NCI-H2107 treated with DMSO at 0.1 percent for 48 hours (cell line): ENCODE measurements at regions not wholly inside any gene's neighbourhood (a gene's known extent, or its start where the extent isn't known, plus 50 kb on each side); places are given as distances from the start of the nearest gene placed in this dataset.

Experiments
- DNase-seq: peaks from one replicate; lab custom pipeline; 2025; ENCODE audit not compliant: unreplicated experiment; lab: John Stamatoyannopoulos, UW

DNA sequence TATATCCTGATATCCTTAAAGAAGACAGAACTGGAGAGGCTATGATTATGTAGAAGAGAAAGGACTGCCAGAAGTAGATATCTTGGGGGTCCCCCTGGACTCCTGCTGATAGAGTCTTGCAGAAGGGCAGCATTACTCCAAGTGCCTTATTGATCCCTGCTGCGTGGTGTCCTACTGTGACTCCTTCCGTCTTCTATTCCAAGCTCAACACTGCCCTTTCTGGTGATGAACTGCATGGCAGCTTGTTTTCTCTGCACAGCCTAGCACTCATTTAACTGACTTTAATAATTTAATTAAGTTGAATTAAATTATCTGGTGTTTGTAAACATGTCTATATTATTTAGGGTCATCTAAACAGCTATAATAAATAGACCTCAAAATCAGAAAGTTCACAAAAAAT is 194.1 kb upstream of the DSEL start:
- DNase-seq: no peak

DNA sequence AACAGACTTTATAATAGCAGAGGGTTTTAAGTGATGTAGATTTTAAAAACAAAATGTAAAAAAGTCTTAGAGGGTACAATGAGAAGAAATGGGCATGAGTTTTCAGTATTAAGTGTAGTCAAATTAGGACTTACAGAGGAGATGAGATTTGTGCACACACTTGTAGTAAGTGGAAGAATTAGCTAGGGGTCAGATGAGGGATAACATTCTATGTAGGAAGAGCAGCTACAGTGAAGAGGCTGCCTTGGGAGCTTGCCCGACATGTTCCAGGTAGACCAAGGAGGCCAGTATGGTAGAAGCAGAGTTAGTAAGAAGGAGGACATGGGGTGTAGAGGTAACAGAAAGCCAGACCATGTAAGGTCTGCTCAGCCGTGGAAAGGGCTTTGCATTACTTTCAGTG is 189.2 kb upstream of the DSEL start:
- DNase-seq: no peak

DNA sequence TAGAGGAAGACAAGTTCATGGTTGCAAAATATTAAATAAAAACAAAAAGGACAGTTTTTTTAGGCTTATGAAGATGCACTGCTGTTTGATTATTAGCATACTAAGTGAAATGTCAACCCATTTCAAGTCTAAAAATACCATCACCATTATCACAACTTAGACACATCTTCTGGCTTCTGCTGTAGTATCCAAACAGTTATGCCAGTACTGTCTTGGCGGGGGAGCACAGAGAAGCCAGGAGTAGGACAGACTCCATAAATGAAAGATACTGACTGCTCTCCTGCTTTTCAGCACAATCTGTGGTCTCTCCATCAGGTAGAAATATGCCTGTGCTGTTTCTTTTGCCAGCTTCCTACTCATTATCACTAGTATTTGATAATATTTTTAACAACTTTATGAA is 179.2 kb upstream of the DSEL start:
- no peak for DNase-seq

DNA sequence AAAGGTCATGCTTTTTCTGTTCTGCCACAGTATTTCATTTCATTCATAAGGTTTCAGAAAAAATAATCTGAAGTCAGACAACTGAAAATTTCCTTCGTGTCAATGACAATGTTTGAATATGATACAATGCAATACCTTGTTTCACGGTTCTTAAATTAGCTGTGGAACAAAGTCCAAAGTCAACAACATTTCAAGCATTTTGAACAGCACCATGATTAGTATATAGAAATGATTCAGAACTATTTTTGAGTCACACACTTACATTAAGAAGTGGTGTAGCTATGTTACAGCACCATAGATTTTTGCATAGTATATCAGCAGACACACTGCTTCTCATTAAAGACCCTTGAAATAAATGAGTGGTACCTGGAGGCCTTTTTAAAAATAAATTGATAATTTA is 178.3 kb upstream of the DSEL start:
- no peak for DNase-seq

DNA sequence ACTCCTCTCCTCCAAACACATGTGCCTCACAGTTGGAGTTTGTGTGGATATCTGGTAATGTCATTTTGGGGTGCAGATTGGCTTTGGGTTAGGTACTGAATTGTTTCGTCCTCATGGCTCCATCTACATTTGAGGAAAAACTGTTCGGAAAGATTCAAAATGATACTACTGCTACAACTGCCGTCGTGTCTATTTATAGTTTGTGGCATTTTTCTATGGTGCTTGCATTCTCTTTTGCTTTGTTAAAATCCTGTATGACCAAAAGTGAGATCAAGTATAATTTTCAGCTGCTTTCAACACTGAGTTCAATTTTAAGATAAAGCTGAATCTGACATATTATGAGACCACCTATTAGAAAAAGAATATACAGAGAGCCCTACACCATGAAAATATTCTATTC is 176.3 kb upstream of the DSEL start:
- DNase-seq: no peak

DNA sequence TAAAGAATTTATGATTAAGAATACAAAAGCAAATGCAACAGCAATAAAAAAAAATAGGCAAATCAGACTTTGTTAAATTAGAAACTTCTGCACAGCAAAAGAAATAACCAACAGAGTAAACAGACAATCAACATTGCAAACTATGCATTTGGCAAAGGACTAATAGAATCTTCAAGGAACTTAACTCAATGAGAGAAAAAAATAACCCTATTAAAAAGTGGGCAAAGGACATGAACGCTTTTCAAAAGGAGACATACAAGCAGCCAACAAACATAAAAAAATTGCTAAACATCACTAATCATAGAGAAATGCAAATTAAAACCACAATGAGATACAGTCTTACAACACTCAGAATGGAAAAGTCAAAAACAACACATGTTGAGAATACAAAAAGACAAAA is 166.0 kb upstream of the DSEL start:
- DNase-seq: no peak

DNA sequence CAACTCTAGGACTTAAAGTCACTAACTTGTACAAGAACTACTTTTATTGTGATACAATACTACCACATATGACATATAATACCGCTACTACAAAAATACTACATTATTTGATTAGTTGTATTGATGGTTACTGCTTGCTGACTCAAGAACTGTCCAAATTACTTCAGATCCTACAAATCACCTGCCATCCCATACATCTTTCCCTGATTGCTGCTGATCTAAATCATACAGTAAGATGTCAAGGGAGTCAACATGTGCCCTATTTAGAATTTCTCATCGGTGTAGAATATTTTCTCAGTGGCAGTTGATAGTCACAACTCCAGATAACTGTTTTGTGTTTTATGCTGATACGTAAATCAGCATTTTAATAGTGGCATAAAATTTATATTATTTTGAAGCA is 161.0 kb upstream of the DSEL start:
- no peak for DNase-seq

DNA sequence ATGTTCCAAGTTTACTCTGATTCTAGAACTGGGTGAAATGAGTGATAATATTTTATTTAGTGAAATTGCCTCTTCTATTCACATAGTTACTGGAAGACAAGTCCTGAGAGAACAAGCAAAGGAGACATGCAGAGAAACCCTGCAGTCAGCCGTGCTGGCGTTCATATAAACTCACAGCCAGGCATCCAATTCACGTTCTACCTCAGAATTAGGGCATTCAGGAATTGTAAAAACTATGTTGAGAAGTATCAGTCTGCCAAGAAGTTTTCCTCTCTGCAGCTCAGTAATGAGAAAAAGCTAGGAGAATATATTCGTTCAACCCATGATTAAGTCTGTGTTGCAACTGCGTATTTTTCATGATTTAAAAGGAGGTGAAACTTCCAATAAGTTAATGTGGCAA is 156.2 kb upstream of the DSEL start:
- DNase-seq: no peak

DNA sequence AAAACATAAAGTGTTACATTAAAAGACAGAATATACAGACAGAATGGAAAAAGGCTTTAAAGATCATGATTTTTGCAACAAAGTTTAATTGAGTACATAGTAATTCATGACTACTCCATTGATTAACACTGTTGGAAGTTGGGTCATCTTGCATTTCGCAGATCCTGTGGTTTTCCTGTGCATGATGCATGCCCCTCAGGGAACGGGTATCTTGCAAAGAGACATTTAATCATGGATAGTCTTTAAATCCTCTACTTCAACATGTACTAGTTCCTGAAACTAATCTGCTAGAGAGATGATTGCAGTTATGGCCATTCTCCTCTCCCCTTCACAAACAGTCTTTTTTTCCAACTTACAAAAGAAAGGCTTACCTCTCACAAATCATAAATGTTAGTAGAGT is 155.6 kb upstream of the DSEL start:
- DNase-seq: no peak

DNA sequence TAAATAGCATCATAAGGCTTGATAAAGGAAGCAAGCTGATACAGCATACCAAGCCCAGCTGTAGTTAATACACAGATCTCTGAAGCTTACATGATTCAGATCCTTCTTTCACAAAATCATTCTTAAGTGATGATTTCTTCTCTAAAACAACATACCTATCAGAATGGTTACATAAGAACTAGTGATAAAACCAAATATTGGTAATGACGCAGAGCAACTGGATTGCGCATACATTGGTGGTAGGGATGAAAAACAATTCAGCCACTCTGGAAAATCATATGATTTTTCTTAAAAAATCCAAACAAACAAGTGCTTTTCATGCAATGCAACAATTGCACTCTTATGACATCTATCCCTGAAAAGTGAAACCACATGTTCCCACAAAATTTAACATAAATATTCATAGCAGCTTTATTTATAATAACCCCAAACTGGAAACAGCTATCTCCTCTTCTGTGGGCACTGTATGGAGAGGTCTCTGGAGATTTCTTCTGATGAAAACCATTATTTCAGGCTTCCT is 153.6 kb upstream of the DSEL start:
- no peak for DNase-seq

DNA sequence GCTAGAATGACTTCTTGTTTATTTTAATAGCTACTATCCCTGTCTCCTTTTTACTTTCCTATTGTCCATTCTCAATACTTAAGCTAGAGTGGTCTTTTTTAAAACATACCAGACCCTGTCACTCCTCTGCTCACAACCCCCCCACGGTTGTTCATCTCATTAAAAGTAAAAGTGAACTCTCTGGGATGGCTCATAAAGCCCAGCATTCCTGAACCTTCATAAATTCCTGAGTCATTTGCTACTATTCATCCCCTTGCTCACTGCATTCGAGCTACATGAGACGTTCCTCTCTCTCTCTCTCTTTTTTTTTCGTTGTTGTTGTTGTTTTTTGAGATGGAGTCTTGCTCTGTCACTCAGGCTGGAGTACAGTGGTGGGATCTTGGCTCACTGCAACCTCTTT is 148.7 kb upstream of the DSEL start:
- no peak for DNase-seq

DNA sequence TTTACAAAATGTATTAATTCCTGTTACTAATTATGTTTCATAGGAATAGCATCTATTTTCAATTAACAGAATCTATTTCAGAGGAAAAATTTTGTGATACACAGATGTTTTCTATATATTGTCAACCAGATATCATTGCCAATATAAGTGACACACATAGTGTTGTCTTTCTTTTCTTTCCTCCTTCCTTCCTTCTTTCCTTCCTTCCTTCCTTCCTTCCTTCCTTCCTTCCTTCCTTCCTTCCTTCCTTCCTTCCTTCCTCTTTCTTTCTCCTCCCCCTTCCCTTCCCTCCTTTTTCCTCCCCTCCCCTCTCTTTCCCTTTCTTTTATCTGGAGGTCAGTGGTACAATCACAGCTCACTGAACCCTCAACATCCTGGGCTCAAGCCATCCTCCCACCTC is 146.5 kb upstream of the DSEL start:
- no peak for DNase-seq

DNA sequence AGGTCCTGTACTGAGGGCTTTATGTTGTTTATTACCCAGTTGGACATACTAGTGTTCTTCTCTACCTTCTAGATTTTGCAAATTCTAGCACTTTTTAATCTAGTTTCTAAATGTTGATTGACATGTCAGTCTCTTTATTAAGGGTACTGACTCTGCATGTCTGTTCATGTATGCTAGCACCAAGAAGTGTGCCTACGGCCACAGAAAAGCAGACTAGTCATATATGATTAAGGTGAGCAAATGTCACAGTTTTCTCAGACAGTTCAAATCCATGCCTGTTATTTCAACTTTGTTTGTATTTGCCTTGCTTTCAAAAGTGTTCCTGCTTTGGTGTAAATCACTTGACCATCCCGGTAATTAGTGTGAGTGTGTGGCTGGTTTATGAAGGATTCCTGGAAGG is 145.0 kb upstream of the DSEL start:
- no peak for DNase-seq

DNA sequence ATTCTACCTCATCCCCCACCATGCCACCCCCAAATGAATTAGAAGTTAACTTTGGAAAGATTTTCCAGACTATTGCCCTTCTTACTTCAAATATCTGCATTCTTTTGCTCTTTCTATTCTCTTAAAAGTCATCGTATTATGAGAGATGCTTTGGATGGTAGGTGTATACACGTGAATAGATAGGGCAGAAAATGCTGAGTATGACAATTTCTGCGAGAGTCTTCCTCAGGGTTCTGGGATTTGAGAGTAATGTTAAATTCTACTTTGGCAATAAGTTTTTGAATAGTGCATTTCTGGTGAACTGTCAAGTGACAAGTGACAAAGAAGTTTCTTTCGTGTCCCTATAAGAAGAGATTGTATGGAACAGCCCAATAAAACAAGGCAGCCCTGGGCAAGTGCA is 137.6 kb upstream of the DSEL start:
- no peak for DNase-seq

DNA sequence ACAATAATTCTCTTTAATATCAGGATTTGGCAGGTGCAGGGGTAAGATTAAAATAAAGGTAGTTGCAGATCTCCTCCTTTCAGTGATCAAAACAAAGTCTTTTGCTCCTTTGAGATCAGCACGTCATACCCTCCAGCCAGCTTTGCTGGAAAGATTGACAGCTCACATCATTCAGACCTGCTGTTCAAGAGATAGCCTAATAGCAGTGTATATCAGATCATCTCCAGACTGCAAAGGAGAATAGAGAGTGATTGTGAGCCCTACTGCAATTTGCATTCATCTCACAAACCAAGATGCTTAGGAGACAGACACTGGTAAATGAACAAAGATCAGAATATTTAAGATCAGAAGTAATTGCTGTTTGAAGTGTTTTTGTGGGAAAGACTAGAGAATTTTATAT is 135.8 kb upstream of the DSEL start:
- DNase-seq: no peak

DNA sequence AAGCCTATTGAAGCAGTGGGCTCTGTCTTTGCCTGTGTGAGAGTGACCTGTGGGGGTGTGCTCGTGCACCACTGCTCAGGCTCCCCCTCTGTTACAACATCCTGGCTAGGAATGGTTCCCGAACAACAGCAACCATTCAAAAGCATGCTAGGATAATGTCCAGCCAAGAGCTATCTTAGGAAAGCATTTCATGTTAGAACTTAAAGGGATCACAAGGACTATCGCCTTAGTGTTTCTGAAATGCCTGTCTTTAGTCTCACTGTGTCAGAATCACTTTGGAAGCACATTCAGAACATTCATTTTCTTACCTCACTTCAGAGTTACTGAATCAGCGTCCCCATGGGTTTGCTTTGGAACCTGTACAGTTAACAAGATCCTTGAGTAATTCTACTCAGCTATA is 134.9 kb upstream of the DSEL start:
- DNase-seq: no peak

DNA sequence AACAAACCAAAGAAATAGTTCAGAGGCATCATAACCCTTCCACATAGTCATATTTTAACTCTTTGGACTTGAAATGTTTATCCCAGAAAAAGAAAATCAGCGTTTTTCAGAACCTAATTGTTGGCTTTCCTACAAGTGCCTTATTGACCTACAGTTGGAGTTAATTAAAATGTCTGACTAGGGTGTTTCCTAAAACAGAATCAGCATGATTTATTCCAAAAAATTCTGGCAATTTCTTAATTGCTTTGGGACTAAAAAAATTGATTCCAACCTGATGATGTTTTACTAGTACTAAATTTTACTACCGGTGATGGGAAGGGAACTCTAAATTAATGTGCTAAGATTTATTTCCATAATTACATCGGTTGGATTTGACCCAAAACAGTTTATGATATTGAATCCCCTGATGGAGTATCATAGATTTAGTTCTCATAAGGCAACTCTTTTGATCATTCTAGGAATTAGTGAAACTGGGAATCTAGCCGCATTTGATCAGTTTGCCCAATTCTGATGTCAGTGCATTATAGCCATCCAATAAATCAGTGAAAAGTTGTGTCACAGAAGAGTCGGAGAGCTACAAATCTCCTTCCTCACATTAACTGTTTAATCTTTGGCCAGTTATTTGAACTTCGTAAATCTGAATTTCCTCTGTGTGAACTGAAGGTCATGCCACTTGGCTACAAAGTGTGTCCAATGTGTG is 134.3 kb upstream of the DSEL start:
- no peak for DNase-seq

DNA sequence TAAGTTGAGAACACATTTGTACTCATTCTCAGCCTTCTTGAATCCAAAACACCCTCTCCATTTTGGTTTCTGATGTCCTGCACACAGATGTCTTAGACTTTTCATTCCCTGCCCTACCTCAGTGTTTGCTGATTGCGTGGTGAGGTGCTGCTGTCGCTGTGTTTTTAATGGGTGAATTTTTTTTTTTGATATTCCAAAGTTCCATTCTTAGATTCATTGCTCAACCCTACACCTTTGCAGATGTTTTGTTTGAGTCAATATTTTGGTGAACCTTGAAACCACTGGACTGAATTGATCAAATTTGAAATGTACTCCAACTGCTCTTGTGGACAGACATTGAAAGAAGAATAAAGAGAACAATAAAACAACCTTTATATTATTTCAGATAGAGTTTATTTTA is 130.4 kb upstream of the DSEL start:
- DNase-seq: no peak

DNA sequence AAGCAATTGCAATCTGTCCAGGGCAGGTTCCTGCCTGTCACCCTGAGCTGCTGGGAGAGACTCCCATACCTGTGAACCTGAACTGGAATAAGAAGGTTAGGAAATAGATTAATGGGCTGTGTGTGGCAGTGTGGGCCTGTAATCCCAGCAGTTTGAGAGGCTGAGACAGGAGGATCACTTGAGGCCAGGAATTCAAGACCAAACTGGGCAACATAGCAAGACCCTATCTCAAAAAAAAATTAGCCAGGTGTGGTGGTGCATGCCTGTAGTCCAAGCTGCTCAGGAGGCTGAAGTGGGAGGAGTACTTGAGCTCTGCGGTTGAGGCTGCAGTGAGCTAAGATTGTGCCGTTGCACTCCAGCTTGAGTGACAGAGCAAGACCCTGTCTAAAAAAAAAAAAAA is 127.7 kb upstream of the DSEL start:
- DNase-seq: no peak

DNA sequence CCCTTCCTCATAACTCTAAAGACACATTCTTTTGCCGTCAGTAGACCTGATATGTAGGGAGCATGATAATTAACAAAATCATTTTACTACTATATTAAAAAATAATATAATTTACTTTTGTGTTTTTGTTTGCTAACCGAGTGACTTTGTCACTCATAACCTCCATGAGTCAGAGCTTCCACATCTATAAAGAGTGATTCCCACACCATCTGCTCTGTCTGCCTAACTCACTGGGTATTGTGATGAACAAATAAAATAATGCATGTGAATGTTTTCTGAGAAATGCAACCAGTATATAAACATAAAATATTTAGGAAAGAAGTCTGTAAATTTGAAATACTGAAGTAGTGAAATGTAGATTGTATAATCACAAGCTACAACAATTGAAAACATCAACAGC is 123.4 kb upstream of the DSEL start:
- DNase-seq: no peak

DNA sequence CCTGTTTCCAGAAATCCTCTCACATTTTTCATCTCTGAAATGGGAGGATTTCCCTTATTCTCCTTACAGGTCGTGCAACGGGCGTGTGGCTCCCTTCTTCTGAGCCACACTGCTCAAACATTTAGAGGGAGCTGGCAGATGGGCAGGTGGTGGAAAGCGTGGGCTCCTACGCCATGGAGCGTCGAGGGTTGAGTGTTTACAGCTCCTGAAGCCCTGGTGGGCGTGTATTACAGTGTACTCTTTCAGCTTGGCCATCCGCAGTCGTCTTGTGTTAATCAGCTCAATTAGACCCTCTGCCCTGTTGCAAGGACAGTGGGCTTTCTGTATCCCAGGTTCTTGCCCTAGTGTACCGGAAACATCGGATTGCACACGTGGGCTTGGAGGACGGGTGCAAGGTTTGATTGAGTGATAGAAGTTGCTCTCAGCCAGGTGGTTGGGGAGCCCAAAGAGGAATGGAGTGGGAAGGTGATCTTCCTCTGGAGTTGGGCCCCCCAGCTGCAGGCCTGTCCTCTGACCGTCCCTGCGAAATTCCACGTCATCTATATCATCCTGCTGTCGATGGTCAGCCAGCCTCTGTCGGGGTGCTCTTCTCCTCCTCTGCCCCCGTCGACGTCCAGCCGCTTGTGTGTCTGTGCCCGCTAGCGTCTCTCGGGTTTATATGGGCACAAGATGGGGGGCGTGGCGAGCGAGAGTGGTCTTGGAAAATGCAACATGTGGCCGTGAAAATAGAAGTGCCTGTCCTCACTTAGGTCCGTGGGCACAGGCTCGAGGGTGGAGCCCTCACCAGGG is 120.3 kb upstream of the DSEL start:
- DNase-seq: no peak

DNA sequence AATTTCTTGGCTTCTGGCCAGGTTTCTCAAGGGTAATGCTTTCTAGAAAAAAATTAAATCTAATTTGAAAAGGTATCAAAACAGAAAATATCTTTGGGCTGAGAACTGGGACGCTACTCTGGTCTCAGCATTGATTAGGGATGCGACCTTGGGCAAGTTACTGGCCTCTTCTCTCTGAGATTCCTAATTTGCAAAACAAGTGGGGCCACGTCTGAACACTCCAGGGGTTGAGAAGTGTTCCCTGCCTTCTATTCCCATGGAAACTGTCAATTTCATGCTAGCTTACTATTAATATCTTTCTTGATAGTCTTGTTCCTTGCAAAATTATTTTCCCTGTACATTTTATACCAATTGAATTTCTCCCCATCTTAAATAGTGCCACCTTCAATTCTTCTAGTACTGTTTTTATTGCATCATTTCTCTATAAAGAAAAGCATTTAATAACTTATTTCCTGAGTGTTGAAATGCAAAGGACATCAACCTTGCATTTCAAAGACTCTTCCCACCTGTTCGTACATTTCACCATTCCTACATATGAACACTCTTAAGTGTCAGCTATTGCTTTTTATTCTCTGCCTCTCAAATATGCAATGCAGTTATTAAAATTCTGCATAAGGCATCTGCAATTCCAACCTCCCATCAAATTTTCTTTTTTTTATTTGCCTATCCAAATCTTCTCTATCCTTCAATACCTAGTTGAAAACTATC is 118.3 kb upstream of the DSEL start:
- DNase-seq: no peak
